Neural cell (in vitro differentiated cells): ENCODE measurements at regions not wholly inside any gene's neighbourhood (a gene's known extent, or its start where the extent isn't known, plus 50 kb on each side); places are given as distances from the start of the nearest gene placed in this dataset.
A peak's percentile ranks its signal among the peaks of the same experiment; 100 is the strongest.

ENCODE experiments used
- H2AFZ ChIP-seq: fragments of 200-600, 300-800 bp; sonication (generic), shearing (Covaris generic); 2 replicates; pipeline ENCODE4 v1.6.0; 2014; ENCODE audit warnings: low read depth, mild to moderate bottlenecking, antibody characterized with exemption, low read length, moderate library complexity
- H3F3A ChIP-seq: fragments of 200-600 bp; shearing (Covaris generic); 2 replicates; pipeline ENCODE4 v1.6.1; 2016; ENCODE audit warnings: mild to moderate bottlenecking, moderate library complexity, mixed read lengths, antibody characterized with exemption, low read length; ENCODE audit not compliant: insufficient read depth, poor library complexity, severe bottlenecking
- H3K27ac ChIP-seq: fragments of 200-600, 300-800 bp; sonication (generic), shearing (Covaris generic); 2 replicates; pipeline ENCODE4 v1.5.1; 2014; ENCODE audit warnings: mild to moderate bottlenecking, low read length, moderate library complexity
- H3K27me3 ChIP-seq: fragments of 300-800, 200-600 bp; sonication (generic), shearing (Covaris generic); 2 replicates; pipeline ENCODE4 v1.6.0; 2014; ENCODE audit warnings: mild to moderate bottlenecking, low read depth, low read length, moderate library complexity; ENCODE audit not compliant: insufficient read depth
- H3K36me3 ChIP-seq: fragments of 300-800, 200-600 bp; sonication (generic), shearing (Covaris generic); 2 replicates; pipeline ENCODE4 v1.5.1; 2014; ENCODE audit warnings: mild to moderate bottlenecking, antibody characterized with exemption, low read length, moderate library complexity; ENCODE audit not compliant: insufficient read depth
- H3K4me2 ChIP-seq: fragments of 300-800, 200-600 bp; sonication (generic), shearing (Covaris generic); 2 replicates; pipeline ENCODE4 v1.6.0; 2014; ENCODE audit warnings: mild to moderate bottlenecking, low read length
- H3K4me3 ChIP-seq: fragments of 300-800, 200-600 bp; sonication (generic), shearing (Covaris generic); 2 replicates; pipeline ENCODE4 v1.5.1; 2014; ENCODE audit warnings: mild to moderate bottlenecking, low read length, moderate library complexity
- H3K79me2 ChIP-seq: fragments of 200-600 bp; shearing (Covaris generic); replicated peaks from 2 replicates; pipeline ENCODE4 v1.6.0; 2014; ENCODE audit warnings: mild to moderate bottlenecking, low read length, moderate library complexity; ENCODE audit not compliant: insufficient read depth
- H3K9ac ChIP-seq: fragments of 300-800, 200-600 bp; sonication (generic), shearing (Covaris generic); 2 replicates; pipeline ENCODE4 v1.6.1; 2016; ENCODE audit warnings: mild to moderate bottlenecking, low read length, mixed read lengths
- H3K9me2 ChIP-seq: fragments of 200-600 bp; shearing (Covaris generic); 2 replicates; pipeline ENCODE4 v1.6.1; 2016; ENCODE audit warnings: mild to moderate bottlenecking, low read length, mixed read lengths; ENCODE audit not compliant: insufficient read depth
- H3K9me3 ChIP-seq: fragments of 200-600, 300-800 bp; sonication (generic), shearing (Covaris generic); 2 replicates; pipeline ENCODE4 v1.6.1; 2016; ENCODE audit warnings: mild to moderate bottlenecking, mixed run types, low read length, moderate library complexity, mixed read lengths
- H4K20me1 ChIP-seq: fragments of 200-600 bp; shearing (Covaris generic); 2 replicates; pipeline ENCODE4 v1.6.1; 2016; ENCODE audit warnings: mild to moderate bottlenecking, mixed run types; ENCODE audit not compliant: insufficient read depth
- CTCF ChIP-seq: fragments of 450-650 bp; IDR thresholded peaks from 2 replicates; pipeline ENCODE4 v1.5.1; 2014; ENCODE audit warnings: antibody characterized with exemption, mild to moderate bottlenecking, moderate library complexity; ENCODE audit not compliant: poor library complexity, severe bottlenecking
- EP300 ChIP-seq: fragments of 450-650 bp; conservative IDR thresholded peaks from 2 replicates; pipeline ENCODE4 v1.6.1; 2014; ENCODE audit warnings: antibody characterized with exemption, mild to moderate bottlenecking, moderate library complexity; ENCODE audit not compliant: poor library complexity, severe bottlenecking
- EZH2 ChIP-seq: fragments of 200-600, 300-800 bp; shearing (Covaris generic), sonication (generic); IDR thresholded peaks from 2 replicates; pipeline ENCODE4 v1.6.1; 2014; ENCODE audit warnings: antibody characterized with exemption, low read length, borderline replicate concordance, mild to moderate bottlenecking; ENCODE audit not compliant: insufficient read depth, poor library complexity, severe bottlenecking
- MXI1 ChIP-seq: fragments of 450-650 bp; conservative IDR thresholded peaks from 2 replicates; pipeline ENCODE4 v1.6.1; 2014; ENCODE audit warnings: antibody characterized with exemption, mild to moderate bottlenecking; ENCODE audit not compliant: poor library complexity, severe bottlenecking
- POLR2AphosphoS5 ChIP-seq: IDR thresholded peaks from 2 replicates; pipeline ENCODE4 v1.6.1; 2012
- RAD21 ChIP-seq: fragments of 450-650 bp; conservative IDR thresholded peaks from 2 replicates; pipeline ENCODE4 v1.6.1; 2014; ENCODE audit warnings: antibody characterized with exemption, mild to moderate bottlenecking, moderate library complexity
- REST ChIP-seq: IDR thresholded peaks from 2 replicates; pipeline ENCODE4 v1.6.1; 2012; ENCODE audit warnings: borderline replicate concordance
- SMC3 ChIP-seq: fragments of 450-650 bp; conservative IDR thresholded peaks from 2 replicates; pipeline ENCODE4 v1.6.1; 2014; ENCODE audit warnings: antibody characterized with exemption, mild to moderate bottlenecking, moderate library complexity; ENCODE audit not compliant: poor library complexity
- TAF1 ChIP-seq: IDR thresholded peaks from 2 replicates; pipeline ENCODE4 v1.6.1; 2012; ENCODE audit warnings: low read depth

GRCh38 chr4:32506067-32506466, 1785.9 kb downstream of the PCDH7 start:
- Histone ChIP-seq H3F3A (no peaks in the 10 kb centered on the region), H3K9me2 (no peaks in the 10 kb centered on the region), H2AFZ (no peak overlapping the region), H4K20me1 (no peaks in the 10 kb centered on the region), H3K27ac (no peak overlapping the region), H3K4me3 (no peak overlapping the region), H3K4me2 (no peak overlapping the region), H3K27me3 (no peaks in the 10 kb centered on the region), H3K36me3 (no peaks in the 10 kb centered on the region), H3K9me3 (no peaks in the 10 kb centered on the region), H3K9ac (no peak overlapping the region), H3K79me2 (no peaks in the 10 kb centered on the region)
- TF ChIP-seq POLR2AphosphoS5: no peak
- TF ChIP-seq MXI1: no peak
- no peak for TF ChIP-seq REST
- no peak for TF ChIP-seq RAD21
- no peak for TF ChIP-seq EZH2
- no peak for TF ChIP-seq TAF1
- no peak for TF ChIP-seq SMC3
- no peak for TF ChIP-seq EP300
- TF ChIP-seq CTCF: no peak

- Histone ChIP-seq H3K9me2 (no peaks in the 10 kb centered on the region), H3K4me3 (peak overlapping the region; percentile 28), H3F3A (no peaks in the 10 kb centered on the region), H3K9ac (no peak overlapping the region), H3K27ac (peak overlapping the region; percentile 58), H2AFZ (no peak overlapping the region), H3K79me2 (no peaks in the 10 kb centered on the region), H3K4me2 (peak overlapping the region; percentile 11), H4K20me1 (no peaks in the 10 kb centered on the region), H3K9me3 (no peaks in the 10 kb centered on the region), H3K27me3 (no peaks in the 10 kb centered on the region), H3K36me3 (no peaks in the 10 kb centered on the region)
- no peak for TF ChIP-seq TAF1
- peak; percentile 46 for TF ChIP-seq RAD21
- TF ChIP-seq EZH2: no peak
- TF ChIP-seq CTCF: no peak
- TF ChIP-seq EP300: peak; percentile 98
- TF ChIP-seq REST: peak; percentile 64
- peak; percentile 78 for TF ChIP-seq POLR2AphosphoS5
- TF ChIP-seq MXI1: no peak
- TF ChIP-seq SMC3: peak; percentile 35
Observed at GRCh38 chr4:32519060-32519459, 1798.9 kb downstream of the PCDH7 start.
